HG03432 (cell line): ENCODE measurements at regions not wholly inside any gene's neighbourhood (a gene's known extent, or its start where the extent isn't known, plus 50 kb on each side); places are given as distances from the start of the nearest gene placed in this dataset.
"Not testable (repeated sequence)": the region's sequence is repeated elsewhere in the genome, so short reads cannot be mapped to it uniquely, and the experiment has no call there.

ENCODE experiments used
- ATAC-seq: cut with Tn5 transposase; IDR thresholded peaks from one replicate; pipeline ENCODE4 v1.9.1; 2021; ENCODE audit warnings: mild to moderate bottlenecking, moderate library complexity; ENCODE audit not compliant: unreplicated experiment

DNA sequence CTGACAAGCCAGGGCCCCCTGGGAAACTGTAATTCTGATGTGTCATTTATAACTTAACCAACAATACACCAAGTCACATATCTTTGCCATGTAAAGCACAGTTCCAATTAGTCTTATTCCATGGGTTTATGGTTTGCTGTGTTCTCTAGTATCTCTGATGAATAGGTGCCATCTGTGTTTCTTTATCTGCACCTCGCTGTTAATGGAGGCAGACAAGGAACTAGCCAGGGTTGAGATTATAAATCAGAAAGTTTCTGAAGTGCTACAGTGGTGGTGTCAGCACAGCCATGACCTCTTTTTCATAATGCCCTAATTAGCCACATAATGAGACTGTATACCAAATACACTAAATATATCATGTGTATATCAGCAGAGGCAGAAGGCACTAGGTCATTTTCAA, 866.4 kb downstream of the PLOD2 start:
- no peak for ATAC-seq

DNA sequence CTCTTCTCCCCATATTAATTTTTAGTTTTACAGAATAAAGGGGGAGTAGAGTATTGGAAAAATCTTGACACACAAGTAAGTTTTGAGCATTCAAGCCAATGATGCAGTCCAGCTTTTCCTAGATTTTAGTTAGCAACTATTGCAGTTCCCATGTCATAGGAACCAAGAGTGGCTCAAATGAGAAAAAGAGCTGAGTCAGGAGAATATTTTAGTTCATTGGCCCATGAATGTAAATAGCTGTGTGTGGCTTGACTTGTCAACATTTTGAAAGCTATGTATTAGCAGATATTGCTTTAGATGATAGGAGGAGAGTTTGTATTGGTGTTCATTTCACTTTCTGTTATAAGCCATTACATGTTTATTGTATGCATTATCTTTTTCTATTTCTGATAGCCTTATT, 853.7 kb downstream of the PLOD2 start:
- ATAC-seq: no peak

DNA sequence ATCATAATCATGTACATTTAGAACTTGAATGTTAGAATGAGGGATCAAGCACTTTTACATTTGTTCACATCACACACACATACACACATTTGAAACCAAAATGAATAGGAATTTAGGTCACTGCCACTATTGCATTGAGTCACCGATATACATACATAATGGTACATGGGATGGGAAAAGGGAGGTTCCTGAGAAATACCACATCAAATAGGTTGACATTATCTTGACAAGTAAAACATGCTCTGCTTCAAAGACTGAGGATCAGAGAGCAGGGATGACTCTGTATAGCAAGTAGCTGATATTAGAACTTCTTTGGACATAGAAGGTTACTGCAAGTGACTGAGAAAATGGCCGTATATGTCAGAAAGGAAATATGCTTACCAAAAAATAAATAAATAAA, 847.2 kb downstream of the PLOD2 start:
- no peak for ATAC-seq

DNA sequence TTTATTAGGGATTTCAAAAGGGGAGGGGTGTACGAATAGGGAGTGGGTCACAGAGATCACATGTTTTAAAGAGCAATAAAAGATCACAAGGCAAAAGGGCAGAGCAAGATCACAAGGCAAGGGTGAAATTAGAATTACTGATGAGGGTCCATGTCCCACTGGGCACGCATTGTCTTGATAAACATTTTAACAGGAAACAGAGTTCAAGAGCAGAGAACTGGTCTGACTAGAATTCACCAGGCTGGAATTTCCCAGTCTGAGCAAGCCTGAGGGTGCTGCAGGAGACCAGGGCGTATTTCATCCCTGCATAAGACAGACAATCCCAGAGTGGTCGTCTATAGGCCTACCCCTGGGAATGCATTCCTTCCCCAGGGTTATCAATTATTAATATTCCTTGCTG, 844.7 kb downstream of the PLOD2 start:
- ATAC-seq: not testable (repeated sequence)

DNA sequence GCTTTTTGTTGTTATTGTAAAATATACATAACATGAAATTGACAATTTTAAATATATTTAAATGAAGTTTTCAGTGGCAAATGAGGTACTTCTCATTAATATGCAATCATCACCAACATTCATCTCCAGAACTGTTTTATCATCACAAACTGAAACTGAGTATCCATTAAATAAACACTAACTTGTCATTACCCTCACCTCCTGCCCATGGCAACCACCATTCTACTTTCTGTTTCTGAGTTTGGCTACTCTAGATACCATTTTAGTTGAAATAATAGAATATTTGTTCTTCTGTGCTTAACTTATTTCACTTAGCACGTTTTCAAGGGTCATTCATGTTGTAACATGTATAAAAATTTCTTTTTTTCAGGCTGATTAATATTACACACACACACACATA, 834.3 kb downstream of the PLOD2 start:
- no peak for ATAC-seq

DNA sequence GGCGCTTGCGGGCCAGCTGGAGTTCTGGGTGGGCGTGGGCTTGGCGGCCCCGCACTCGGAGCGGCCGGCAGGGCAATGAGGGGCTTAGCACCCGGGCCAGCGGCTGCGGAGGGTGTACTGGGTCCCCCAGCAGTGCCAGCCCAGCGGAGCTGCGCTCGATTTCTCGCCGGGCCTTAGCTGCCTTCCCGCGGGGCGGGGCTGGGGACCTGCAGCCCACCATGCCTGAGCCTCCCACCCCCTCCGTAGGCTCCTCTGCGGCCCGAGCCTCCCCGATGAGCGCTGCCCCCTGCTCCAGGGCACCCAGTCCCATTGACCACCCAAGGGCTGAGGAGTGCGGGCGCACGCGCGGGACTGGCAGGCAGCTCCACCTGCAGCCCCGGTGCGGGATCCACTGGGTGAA, 827.6 kb downstream of the PLOD2 start:
- ATAC-seq: not testable (repeated sequence)

DNA sequence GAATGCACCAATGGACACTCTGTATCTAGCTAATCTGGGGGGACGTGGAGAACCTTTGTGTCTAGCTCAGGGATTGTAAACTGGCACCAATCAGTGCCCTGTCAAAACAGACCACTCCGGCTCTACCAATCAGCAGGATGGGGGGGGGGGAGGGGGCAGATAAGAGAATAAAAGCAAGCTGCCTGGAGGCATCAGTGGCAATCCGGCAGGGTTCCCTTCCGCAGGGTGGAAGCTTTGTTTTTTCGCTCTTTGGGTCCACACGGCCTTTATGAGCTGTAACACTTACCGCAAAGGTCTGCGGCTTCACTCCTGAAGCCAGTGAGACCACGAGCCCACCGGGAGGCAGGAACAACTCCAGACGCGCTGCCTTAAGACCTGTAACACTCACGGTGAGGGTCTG, 827.1 kb downstream of the PLOD2 start:
- ATAC-seq: no peak

DNA sequence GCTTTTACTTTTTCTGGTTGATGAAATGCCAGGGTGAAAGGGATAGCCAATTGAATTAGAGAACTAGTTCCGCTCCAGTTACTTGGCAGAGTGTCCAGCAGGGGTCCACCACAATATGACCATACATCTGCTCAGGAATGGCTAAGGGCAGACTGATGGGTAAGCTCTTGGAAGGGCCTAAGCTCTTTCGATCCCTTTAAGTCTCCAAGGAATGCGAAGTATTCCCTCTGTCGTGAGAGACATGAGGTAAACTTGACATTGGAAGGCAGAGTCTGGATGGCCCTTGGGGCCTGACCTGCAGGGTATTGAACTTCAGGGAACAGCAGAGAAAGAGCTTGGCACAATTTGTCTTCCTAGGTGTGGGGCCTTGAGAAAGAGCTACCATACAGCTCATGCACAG, 805.8 kb downstream of the PLOD2 start:
- ATAC-seq: no peak

DNA sequence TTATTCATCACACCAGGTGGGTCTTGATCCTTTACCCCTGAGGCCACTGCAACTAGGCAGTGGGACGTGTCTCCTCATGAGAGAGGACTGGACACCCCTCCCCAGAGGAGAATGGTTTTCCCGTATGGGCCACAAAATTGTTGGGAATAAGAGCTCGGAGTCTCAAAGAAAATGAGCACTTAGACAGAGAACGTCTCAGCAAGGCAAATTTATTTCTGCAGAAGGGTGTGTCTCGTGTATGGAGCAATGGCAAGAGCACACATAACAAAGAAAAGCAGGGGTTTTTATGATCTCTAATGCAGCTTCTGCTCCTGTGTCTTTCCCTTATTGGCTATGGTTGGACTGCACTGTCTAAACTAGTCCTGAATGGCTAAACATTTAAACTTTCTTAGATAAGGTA, 803.5 kb downstream of the PLOD2 start:
- no peak for ATAC-seq

DNA sequence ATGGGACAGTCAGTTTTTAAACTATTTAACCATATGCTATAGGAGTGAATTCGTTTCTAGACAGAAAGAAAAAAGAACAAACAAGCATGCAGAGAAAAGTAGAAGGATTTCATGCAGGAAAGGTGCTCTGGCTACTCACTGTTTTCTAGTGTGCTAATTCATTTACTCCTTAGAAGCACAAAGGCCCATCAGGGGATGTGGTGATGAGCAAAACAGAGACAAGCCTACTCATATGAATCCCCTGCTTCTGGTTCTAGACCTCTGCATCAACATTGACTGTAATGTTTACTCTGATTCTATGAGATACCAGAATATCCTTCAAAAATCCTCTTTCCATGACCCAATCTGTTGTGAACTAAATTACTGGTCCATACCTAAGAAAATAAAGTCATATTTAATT, 801.9 kb downstream of the PLOD2 start:
- ATAC-seq: no peak

DNA sequence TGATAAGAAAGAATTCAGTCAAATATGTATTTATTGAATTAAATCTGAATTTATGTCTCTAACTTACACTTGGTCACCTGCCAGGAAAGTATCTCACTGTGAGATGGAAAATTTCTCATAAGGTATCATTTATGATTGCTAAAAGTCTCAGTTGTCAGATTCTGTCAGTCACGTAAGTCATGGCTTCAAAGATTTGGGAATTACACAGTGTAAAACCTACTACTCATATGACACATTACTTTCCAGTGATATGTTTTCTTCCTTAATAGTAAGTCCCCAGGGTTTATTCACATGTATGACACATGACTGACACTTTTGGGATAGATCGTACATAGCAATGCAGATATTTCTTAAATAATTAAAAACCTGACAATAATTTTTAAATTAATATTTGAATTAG, 792.2 kb downstream of the PLOD2 start:
- no peak for ATAC-seq

DNA sequence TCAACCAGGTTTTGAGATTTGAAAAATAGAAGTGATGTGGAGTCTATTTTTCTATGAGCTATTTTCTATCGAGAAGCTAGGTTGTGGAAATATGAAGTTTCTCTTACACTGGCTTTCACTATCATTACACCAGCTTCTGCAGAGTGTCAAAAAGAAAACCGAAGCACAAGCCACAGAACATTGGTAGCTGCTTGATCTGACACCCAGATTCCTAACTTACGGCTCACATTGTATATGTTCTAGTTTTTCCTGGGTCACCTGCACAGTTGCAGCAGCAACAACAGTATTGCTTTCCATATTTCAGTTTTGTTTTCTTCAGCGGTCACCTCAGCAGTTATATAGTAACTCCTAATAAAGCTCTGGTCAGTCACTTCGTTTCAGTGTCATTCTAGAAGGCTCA, 790.1 kb downstream of the PLOD2 start:
- no peak for ATAC-seq

DNA sequence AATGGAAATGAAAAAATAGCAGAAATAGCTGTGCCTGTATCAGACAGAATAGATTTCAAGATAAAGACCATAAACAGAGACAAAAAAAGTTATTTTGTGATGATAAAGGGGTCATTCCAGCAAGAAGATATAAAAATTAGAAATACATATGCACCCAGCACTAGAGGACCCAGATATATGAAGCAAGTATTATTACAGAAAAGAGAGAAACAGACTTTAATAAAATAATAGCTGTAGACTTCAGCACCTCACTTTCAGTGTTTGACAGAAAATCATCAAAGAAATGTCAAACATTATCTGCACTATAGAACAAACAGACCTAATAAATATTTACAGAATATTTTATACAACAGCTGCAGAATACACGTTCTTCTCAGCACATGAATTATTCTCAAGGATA, 783.7 kb downstream of the PLOD2 start:
- no peak for ATAC-seq

DNA sequence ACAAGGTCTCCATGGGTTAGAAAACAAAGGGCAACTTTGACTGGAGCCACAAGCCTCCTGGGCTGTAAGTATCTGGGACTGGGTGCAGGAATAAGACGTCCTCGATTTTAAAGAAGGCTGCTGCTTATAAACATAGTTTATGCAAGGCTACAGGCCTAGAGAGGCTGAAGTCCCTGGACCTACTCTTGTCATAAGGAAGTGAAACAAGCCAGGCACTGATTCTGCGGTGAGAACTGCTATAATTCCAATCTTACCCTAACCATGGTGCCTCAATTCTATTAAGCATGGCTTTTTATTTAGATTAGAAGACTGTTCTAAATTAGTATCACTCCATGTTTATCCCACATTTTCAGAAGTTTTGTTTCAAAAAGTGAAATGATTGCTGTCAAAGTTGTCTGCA, 777.6 kb downstream of the PLOD2 start:
- ATAC-seq: no peak

DNA sequence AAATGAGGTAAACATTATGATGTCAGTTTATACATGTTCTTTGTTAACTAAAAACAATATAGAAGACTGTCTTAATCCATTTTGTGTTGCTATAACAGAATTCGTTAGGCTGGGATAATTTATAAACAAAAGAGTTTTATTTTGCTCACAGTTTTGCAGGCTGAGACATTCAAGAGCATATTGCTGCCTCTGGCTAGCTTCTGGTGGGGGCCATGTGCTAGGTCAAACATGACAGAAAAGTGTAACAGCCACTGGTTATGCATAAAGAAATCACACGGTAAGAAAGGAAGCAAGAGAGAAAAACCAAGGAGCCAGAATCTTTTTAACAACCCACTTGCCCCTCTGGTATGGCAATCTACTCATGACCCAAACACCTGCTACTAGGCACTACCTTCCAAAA, 776.7 kb downstream of the PLOD2 start:
- no peak for ATAC-seq

DNA sequence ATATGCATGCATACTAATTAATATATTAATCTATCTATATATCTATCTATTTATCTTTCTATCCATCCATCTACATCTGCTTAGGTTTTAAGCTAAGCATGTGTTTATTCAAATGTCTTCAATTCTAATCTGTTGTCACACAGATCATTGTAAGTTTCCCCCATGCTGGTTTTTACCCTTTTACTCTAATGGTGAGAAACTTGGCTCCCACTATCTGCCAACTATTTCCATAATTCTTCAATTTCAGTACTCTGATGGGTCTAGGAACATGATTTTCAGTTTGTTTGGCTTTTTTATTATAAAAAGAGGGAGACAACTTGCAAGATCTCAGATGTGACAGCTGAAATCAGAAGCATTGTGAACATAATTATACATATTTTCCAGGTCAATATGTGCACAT, 773.8 kb downstream of the PLOD2 start:
- no peak for ATAC-seq

DNA sequence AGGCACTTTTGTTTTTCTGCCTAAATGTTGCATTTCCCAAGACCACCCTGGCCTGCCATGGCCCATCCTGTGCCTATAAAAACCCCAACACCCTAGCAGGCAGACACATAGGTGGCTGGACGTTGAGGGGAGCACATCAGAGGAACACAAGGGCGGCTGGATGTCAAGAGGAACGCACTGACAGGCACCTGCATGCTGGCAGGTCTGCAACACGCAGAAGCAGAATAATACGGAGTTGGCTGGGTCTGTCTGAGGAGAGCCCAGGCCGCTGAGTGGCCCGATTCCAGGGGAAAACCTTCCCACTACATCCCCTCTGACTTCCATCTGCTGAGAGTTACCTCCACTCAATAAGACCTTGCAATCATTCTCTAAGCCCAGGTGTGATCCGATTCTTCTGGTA, 765.6 kb downstream of the PLOD2 start:
- no peak for ATAC-seq

DNA sequence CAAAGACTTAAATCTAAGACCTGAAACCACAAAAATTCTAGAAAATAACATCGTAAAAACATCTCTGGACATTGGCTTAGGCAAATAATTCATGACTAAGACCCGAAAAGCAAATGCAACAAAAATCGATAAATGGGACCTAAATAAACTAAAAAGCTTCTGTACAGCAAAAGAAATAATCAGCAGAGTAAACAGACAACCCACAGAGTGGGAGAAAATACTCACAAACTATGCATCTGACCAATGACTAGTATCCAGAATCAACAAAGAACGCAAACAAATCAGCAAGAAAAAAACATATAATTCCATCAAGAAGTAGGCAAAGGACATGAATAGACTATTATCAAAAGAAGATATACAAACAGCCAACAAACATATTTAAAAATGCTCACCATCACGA, 749.4 kb downstream of the PLOD2 start:
- ATAC-seq: no peak

DNA sequence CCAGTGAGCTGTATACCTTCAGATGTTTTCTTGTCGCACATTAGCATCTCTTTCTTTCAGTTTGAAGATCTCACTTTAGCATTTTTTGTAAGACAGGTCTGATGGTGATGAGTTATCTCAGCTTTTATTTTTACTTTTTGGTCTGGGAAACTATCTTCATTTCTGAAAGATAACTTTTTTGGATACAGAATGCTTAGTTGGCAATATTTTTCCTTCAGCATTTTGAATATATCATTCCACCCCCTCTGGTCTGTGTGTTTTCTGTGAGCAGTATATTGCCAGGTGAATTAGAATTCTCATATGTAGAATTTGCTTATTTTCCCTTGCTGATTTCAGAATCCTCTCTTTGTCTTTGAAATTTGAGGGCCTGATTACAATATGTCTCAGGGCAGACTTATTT, 743.3 kb downstream of the PLOD2 start:
- no peak for ATAC-seq

DNA sequence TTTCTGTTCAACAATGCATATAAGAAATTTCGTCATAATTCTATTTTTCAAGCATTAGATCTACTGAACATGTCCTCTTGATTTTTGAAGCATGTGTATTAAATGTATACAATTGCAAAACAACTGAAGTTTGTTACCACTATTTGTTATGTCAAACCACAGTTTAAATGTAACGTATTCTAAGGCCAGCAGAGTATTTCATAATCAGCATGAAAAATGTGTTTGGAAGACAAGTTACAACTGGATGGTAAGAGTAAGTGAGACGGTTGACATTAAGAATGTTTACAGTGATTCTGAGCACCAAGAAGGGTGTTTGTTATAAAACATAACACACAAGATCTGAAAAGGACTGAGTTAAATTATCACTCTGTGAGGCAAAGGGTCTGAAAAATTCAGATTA, 738.4 kb downstream of the PLOD2 start:
- ATAC-seq: no peak

DNA sequence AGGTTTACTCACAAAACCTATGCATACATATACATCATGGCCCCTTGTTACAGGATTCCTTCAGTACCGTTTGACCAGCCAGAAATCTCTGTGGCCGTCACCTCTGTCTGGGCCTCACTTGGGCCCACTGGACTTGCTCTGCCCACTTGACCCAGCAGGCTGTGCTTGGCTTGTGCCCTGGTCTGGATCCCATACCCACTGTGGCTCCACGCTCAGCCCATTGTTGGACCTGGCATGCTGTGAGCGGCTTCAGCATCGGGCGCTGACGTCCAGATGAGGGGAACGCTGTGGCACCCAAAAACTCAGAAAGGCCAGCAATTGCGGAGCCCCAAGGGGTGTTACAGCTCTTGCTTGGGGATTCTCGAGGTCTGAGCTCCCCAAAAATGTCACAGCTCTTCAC, 733.6 kb downstream of the PLOD2 start:
- ATAC-seq: no peak

DNA sequence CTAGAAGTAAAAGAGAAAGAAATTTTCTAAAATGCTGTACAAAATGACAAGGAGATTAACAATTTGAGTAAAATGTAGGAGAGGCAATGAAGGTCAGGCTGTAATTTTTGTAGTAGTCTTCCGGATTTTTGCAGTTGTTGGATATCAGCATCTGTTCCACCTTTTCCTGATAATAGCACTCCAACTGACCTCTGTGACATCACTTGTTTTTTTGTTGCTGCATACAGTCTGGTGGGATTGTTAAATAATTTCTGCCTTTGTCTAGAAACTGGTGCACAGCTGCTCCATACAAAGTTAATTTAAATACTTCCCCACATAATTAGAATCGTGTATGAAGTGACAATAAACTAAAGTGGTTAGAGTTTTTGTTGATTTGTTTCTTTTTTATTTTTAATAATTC, 731.4 kb downstream of the PLOD2 start:
- ATAC-seq: no peak

DNA sequence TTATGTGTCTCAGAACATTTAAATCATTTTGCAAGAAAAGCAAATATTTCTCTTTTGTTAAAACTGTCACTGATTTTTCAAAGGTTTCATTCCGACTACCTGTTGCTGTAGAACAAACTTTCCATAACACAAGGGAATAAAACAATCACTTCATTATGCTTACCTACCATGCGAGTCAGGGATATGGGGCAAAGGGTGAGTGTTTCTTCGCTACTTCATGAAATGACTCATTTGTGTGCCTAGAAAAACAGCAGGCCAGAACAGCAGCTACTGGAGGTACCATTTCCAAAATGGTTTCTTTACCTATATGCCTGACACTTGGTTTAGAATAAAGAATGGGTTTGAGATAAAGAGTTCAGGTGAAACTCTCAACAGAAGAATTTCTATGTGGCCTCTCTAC, 712.5 kb downstream of the PLOD2 start:
- no peak for ATAC-seq

DNA sequence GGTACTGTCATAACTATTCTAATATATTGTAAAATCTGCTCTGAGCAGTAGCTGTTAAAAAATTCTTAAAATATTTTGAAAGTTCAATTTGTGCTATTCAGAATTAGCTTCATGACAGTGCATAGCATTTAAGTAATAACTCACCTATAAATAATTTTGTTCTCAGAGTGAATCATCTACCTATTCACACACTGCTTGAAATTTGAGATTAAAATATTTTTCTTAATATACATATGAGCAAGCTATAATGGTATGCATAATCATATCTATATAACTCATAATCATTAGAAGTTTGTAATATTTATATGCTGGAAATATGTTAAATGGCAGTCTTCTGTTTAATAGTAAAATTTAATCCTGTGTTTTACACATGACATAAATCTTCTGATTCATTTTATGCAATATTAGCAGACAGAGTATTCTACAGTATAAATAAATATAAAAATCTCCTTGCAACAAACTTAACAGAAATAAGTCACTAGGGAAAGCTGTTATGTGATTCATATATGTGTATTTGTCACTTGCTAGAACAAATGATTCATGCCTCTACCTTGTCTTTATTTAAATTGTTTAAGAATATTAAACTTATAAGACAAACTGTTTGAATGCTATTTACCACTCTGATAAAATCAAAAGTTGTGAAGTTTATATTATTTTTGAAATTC, 710.8 kb downstream of the PLOD2 start:
- ATAC-seq: no peak
